GM12872 (cell line): ENCODE measurements at regions not wholly inside any gene's neighbourhood (a gene's known extent, or its start where the extent isn't known, plus 50 kb on each side); places are given as distances from the start of the nearest gene placed in this dataset.

ENCODE experiments used
- CTCF ChIP-seq: IDR thresholded peaks from 3 replicates; pipeline ENCODE4 v1.5.1; 2011; ENCODE audit warnings: low read depth, mild to moderate bottlenecking, low read length, moderate library complexity; ENCODE audit not compliant: insufficient read depth

DNA sequence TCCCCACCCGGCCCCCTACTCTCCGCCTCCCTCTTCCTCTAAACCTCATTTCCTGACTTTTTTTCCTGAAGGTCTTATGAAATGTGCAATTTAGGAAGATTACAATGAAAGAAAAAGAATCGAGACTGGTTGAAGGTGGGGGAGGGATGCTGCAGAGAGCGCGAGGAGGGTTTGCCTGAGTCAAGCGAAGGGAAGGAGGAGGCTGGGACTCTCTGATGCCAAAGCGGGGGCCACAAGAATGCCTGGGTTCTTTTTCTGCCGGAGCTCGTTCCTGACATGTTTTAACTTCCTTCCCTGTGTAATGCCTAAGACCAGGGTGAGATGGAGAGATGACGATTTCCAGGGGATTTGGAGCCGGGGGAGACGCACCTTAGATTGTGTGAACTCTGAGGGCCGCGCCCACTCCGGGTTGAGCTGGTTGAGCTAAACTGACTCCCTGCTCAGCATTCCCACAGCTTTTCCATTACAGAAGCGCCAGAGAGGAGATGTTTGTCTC lies 270.5 kb upstream of the SORL1-AS1 start:
- TF ChIP-seq CTCF: no peak

- no peak for TF ChIP-seq CTCF
Measured at GRCh38 chr11:121722431-121723245, 269.9 kb upstream of the SORL1-AS1 start.

DNA sequence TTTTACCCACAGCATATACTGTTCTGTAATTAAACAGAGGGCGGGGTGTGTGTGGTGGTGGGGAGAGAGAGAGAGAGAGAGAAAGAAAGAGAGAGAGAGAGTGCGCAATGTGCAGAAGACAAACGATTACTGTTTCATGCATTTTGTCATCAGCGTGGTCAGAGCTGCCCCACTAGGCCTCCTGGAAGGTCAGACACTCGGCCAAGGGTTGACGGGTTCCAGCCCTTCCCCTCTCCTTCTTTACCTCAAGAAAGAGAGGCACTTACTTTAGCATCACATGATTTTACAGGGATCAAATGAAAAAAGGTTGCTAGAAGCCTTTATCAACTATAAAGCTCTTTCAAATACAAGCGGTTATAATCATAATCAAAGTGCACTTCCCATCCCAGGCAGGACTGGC lies 269.2 kb upstream of the SORL1-AS1 start:
- TF ChIP-seq CTCF: no peak

GRCh38 chr11:121721448-121721847 lies 268.7 kb upstream of the SORL1-AS1 start:
- TF ChIP-seq CTCF: no peak

GRCh38 chr11:121717296-121717695 lies 264.5 kb upstream of the SORL1-AS1 start:
- TF ChIP-seq CTCF: no peak

DNA sequence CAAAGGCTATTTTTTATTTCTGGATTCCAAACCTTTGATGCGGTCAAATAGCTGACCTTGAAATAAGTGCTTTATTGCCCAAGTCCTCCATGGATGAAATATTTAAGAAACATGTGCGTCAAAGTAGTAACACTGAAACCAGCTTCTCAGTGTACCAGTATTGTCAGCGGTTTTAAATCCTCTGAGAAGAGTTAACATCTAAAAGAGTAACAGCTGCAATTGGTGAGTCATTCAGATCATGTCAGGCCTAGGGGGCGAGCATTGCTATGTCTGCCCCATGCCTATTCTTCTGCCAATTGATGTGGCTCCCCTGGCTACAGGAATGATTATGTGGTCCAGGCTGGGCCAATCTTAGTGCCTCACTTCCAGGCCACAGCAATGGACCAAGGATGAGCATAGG lies 263.3 kb upstream of the SORL1-AS1 start:
- TF ChIP-seq CTCF: no peak

GRCh38 chr11:121715405-121715804 lies 262.6 kb upstream of the SORL1-AS1 start:
- TF ChIP-seq CTCF: no peak
